HG02798 (cell line): ENCODE measurements at regions not wholly inside any gene's neighbourhood (a gene's known extent, or its start where the extent isn't known, plus 50 kb on each side); places are given as distances from the start of the nearest gene placed in this dataset.
"Not testable (repeated sequence)": the region's sequence is repeated elsewhere in the genome, so short reads cannot be mapped to it uniquely, and the experiment has no call there.

Experiments
- ATAC-seq: cut with Tn5 transposase; IDR thresholded peaks from one replicate; pipeline ENCODE4 v1.9.1; 2021; ENCODE audit warnings: mild to moderate bottlenecking; ENCODE audit not compliant: unreplicated experiment, poor library complexity

GRCh38 chr15:21026848-21027247 is 160.7 kb upstream of the POTEB2 start:
- ATAC-seq = not testable (repeated sequence)

- ATAC-seq = not testable (repeated sequence)
Observed at GRCh38 chr15:21024235-21024987, 158.3 kb upstream of the POTEB2 start.

GRCh38 chr15:21018176-21018575 is 152.1 kb upstream of the POTEB2 start:
- not testable (repeated sequence) for ATAC-seq

GRCh38 chr15:21017326-21017725 is 151.2 kb upstream of the POTEB2 start:
- ATAC-seq = not testable (repeated sequence)

GRCh38 chr15:21016589-21016988 is 150.5 kb upstream of the POTEB2 start:
- not testable (repeated sequence) for ATAC-seq

DNA sequence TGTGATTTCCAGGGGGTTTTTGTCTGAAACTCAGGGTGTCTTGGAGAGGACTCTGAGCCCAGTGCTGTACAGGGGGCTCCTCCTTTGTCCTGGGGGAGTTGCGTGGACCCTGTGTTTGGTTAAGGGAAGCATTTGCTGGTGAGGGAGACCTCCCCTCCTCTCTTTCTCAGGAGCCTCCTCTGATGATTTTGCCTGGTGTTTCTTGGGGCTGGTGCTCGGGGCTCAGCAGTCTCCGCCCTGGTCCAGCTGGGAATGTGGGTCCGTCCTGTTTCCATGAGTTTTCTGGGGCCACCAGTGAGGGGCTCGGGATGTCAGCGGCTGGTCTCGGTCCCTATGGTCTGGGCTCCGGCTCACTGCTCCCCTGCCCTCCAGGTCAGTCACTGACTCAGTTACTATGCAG is 149.1 kb upstream of the POTEB2 start:
- ATAC-seq = not testable (repeated sequence)

- ATAC-seq = not testable (repeated sequence)
Observed at GRCh38 chr15:21013308-21013707, 147.2 kb upstream of the POTEB2 start.

DNA sequence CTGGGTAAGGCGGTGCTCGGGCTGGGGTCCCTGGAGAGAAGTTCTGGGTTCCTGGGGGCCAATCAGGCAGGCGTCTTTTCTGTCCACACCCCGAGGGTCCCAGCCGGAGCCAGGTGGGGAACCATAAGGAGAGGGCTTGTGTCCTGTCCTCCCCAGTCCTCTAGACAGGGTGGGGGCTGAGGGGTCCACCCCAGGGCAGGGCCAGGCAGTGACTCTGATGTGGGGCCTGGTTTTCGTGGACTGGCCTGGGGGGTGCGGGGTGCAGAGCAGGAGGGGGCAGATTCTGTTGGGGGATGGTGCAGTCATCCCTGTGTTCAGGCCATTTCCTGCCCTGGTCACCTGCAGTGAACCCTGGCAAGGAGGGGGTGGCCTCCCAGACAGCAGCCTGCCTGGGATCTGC is 143.5 kb upstream of the POTEB2 start:
- ATAC-seq = not testable (repeated sequence)

GRCh38 chr15:21003459-21003858 is 137.3 kb upstream of the POTEB2 start:
- not testable (repeated sequence) for ATAC-seq

- ATAC-seq = not testable (repeated sequence)
Observed at GRCh38 chr15:21001950-21002349, 135.8 kb upstream of the POTEB2 start.

DNA sequence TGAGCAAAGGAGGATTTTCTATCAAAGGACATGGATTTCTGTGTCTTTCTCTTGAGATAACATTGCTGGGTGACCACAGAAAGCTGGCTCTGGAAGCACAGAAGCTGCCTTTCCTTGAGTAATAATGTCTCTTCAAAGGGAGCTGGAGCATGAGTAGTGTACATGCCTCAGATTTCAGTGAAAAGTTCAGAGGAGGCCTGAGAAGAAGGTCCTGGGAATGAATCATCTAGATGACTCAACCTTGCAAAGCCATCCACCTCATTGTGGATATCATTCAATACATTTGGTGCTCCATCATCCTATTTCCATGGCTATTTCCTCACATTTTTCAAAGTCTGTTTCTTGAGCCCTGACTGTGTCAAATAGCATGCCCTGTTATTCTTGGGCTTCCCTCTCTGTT is 125.6 kb upstream of the POTEB2 start:
- not testable (repeated sequence) for ATAC-seq

DNA sequence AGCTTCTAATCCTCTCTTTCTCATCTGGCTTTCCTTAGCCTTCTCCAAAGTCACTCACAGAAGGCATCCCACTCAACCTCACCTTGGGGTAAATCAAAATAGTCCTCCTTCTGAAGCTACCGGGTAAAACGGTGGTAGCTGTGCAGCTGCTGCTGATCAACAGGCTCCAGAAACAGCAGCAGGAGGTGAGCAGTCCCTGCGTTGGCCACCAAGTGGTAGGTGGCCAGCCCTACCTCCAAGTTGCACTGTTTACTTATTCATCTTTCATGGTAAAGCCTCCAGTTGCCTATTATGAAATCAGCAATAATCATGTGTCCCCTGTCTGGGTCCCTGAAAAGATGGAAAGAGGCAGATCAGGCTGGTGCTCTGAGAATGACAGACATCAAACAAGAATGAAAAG is 125.1 kb upstream of the POTEB2 start:
- not testable (repeated sequence) for ATAC-seq

DNA sequence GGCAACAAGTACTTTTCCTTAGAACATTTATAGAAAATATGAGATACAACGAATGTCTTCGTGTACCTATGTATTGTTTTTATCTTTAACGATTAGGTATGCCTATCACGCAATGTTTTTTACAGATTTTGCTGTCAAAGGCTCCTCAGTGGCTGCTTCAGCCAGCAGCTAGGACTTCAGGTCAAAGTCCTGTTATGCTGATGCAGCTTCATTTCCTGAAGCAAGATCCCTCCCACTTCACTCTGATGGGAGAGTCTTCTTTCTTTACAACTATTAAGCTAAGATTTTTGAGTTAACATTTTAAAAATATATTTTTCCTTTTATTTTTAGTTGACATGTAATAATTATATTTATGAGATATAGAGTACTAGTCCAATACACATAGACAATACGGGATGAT is 120.7 kb upstream of the POTEB2 start:
- ATAC-seq = not testable (repeated sequence)

- peak; percentile 68 for ATAC-seq
Observed at GRCh38 chr15:20978057-20978456, 111.9 kb upstream of the POTEB2 start.

GRCh38 chr15:20972762-20973161 is 106.6 kb upstream of the POTEB2 start:
- ATAC-seq = not testable (repeated sequence)

GRCh38 chr15:20959299-20959698 is 93.2 kb upstream of the POTEB2 start:
- not testable (repeated sequence) for ATAC-seq

- ATAC-seq = not testable (repeated sequence)
Observed at GRCh38 chr15:20929322-20929721, 63.2 kb upstream of the POTEB2 start.
